Cardiac muscle cell (in vitro differentiated cells and primary cell): ENCODE measurements at regions not wholly inside any gene's neighbourhood (a gene's known extent, or its start where the extent isn't known, plus 50 kb on each side); places are given as distances from the start of the nearest gene placed in this dataset.

Experiments used
- DNase-seq, 2 donors: peaks; one replicate each; pipeline versions ENCODE4 v3.0.0 to v3.0.0-alpha.2; 2010 to 2017; ENCODE audit warnings: low read depth in 1 of 2, low spot score in 1 of 2
- H3K27ac ChIP-seq: fragments of 200-600 bp; sonication (generic); 2 replicates; pipeline ENCODE4 v1.5.1; 2016
- H3K27me3 ChIP-seq: fragments of 200-600 bp; sonication (generic); 2 replicates; pipeline ENCODE4 v1.6.0; 2016; ENCODE audit warnings: control low read depth
- H3K36me3 ChIP-seq: fragments of 200-600 bp; sonication (generic); 2 replicates; pipeline ENCODE4 v1.5.1; 2016; ENCODE audit warnings: control low read depth
- H3K4me1 ChIP-seq: fragments of 200-600 bp; sonication (generic); 2 replicates; pipeline ENCODE4 v1.8.1; 2017; ENCODE audit warnings: low read depth, mild to moderate bottlenecking, mixed run types
- H3K4me3 ChIP-seq: fragments of 200-600 bp; sonication (generic); 2 replicates; pipeline ENCODE4 v1.5.1; 2016; ENCODE audit warnings: mild to moderate bottlenecking
- H3K9me3 ChIP-seq: fragments of 200-600 bp; sonication (generic); 2 replicates; pipeline ENCODE4 v1.5.1; 2017; ENCODE audit warnings: low read depth, mild to moderate bottlenecking, control low read depth
- CTCF ChIP-seq: IDR thresholded peaks from 2 replicates; pipeline ENCODE4 v1.5.1; 2012; ENCODE audit warnings: low read depth, mild to moderate bottlenecking, low read length

DNA sequence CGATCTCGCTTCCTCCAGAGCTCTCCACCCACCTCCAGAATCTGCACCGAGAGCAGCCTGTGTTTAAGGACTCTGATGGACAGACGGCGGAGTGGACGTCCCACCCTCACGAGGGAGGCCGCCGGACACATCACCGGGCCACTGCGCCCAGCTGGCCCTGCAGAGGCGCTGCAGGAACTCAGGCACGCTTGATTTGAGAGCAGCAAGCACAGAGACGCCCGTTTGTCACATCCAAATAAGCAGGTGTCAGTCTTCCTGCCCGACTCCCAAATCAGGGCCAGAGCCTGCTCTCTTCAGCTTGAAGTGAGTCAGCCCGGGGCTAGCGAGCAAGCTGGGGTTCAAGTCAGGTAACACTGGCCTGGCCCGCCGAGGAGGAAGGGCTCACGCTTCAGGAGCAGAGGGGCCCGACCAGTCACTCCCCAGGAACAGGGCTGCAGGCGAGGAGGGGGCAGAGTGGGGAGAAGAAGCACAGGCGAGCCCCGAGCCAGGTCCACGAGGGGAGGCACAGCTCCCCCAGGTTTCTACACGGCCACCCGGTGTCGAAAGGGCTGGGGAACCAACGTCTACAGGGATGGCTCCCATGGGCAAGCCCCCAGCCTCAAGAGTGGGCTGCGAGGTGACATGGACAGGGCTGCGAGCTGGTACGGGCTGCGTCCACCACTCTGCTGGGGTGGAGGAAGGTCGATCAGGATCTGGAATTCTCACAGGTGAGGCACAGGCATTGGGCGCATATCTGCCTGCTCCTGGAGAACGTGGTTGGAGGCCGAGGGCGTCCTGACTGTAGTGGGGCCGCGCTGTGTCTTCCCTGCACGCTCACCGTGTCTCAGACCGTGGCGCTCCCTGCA is 52.5 kb upstream of the CTDP1 start:
- no peak overlapping the region for H3K27ac ChIP-seq
- H3K4me1 ChIP-seq: no peaks in the 10 kb centered on the region
- no peak for DNase-seq
- H3K27me3 ChIP-seq: no peaks in the 10 kb centered on the region
- no peak for TF ChIP-seq CTCF
- no peak overlapping the region for H3K4me3 ChIP-seq
- no peaks in the 10 kb centered on the region for H3K9me3 ChIP-seq
- H3K36me3 ChIP-seq: no peaks in the 10 kb centered on the region

- Histone ChIP-seq H3K27ac (no peak overlapping the region), H3K4me1 (no peaks in the 10 kb centered on the region), H3K9me3 (no peaks in the 10 kb centered on the region), H3K36me3 (no peaks in the 10 kb centered on the region), H3K27me3 (no peaks in the 10 kb centered on the region), H3K4me3 (no peak overlapping the region)
- DNase-seq: no peak
- no peak for TF ChIP-seq CTCF
Observed at GRCh38 chr18:79627750-79628294, 51.8 kb upstream of the CTDP1 start.

GRCh38 chr18:79628416-79629248 is 51.0 kb upstream of the CTDP1 start:
- H3K9me3 ChIP-seq: no peaks in the 10 kb centered on the region
- no peaks in the 10 kb centered on the region for H3K27me3 ChIP-seq
- H3K27ac ChIP-seq: no peak overlapping the region
- no peak for TF ChIP-seq CTCF
- no peaks in the 10 kb centered on the region for H3K36me3 ChIP-seq
- no peak overlapping the region for H3K4me3 ChIP-seq
- H3K4me1 ChIP-seq: no peaks in the 10 kb centered on the region
- no peak for DNase-seq

GRCh38 chr18:79629249-79629558 is 50.4 kb upstream of the CTDP1 start:
- H3K4me1 ChIP-seq: no peaks in the 10 kb centered on the region
- H3K36me3 ChIP-seq: no peaks in the 10 kb centered on the region
- no peak overlapping the region for H3K27ac ChIP-seq
- H3K9me3 ChIP-seq: no peaks in the 10 kb centered on the region
- H3K4me3 ChIP-seq: no peak overlapping the region
- TF ChIP-seq CTCF: no peak
- no peaks in the 10 kb centered on the region for H3K27me3 ChIP-seq
- no peak for DNase-seq

GRCh38 chr18:79629606-79630005 is 50.0 kb upstream of the CTDP1 start:
- Histone ChIP-seq H3K27ac (no peak overlapping the region), H3K27me3 (no peaks in the 10 kb centered on the region), H3K4me3 (no peak overlapping the region), H3K36me3 (no peaks in the 10 kb centered on the region), H3K4me1 (no peaks in the 10 kb centered on the region), H3K9me3 (no peaks in the 10 kb centered on the region)
- no peak for TF ChIP-seq CTCF
- no peak for DNase-seq
